ENCODE measurements at regions not wholly inside any gene's neighbourhood (a gene's known extent, or its start where the extent isn't known, plus 50 kb on each side); places are given as distances from the start of the nearest gene placed in this dataset.

GRCh38 chr9:107154291-107154690 lies 128.8 kb upstream of the RAD23B start:
- H3K9me3 ChIP-seq (ENCODE audit: control insufficient read depth, low read length): no peaks in the 10 kb centered on the region
- no peak overlapping the region for H3K9ac ChIP-seq
- H3K27ac ChIP-seq: no peak overlapping the region
- no peaks in the 10 kb centered on the region for H3K4me1 ChIP-seq
- no peaks in the 10 kb centered on the region for H3K27me3 ChIP-seq (ENCODE audit: control insufficient read depth, insufficient read depth, low read length)
- no peak for TF ChIP-seq CTCF (IDR thresholded peaks at IDR 0.05)
- no peaks in the 10 kb centered on the region for H3K79me2 ChIP-seq
- H3K36me3 ChIP-seq (ENCODE audit: control insufficient read depth, insufficient read depth, low read length): no peaks in the 10 kb centered on the region
- no peak overlapping the region for H3K4me3 ChIP-seq (ENCODE audit: low read depth, low read length)
- no peak overlapping the region for H3K4me2 ChIP-seq (ENCODE audit: low read length)
- no peak overlapping the region for H2AFZ ChIP-seq

- no peak overlapping the region for H3K4me2 ChIP-seq (ENCODE audit: low read length)
- no peak overlapping the region for H2AFZ ChIP-seq
- no peak overlapping the region for H3K4me3 ChIP-seq (ENCODE audit: low read depth, low read length)
- no peak for TF ChIP-seq CTCF (IDR thresholded peaks at IDR 0.05)
- H3K27me3 ChIP-seq (ENCODE audit: control insufficient read depth, insufficient read depth, low read length): no peaks in the 10 kb centered on the region
- H3K36me3 ChIP-seq (ENCODE audit: control insufficient read depth, insufficient read depth, low read length): no peaks in the 10 kb centered on the region
- no peak overlapping the region for H3K27ac ChIP-seq
- H3K9ac ChIP-seq: no peak overlapping the region
- H3K79me2 ChIP-seq: no peaks in the 10 kb centered on the region
- H3K9me3 ChIP-seq (ENCODE audit: control insufficient read depth, low read length): no peaks in the 10 kb centered on the region
- H3K4me1 ChIP-seq: no peaks in the 10 kb centered on the region
Measured at GRCh38 chr9:107154766-107155165, 128.3 kb upstream of the RAD23B start.

- H3K4me2 ChIP-seq (ENCODE audit: low read length): no peak overlapping the region
- no peaks in the 10 kb centered on the region for H3K36me3 ChIP-seq (ENCODE audit: control insufficient read depth, insufficient read depth, low read length)
- no peaks in the 10 kb centered on the region for H3K4me1 ChIP-seq
Measured at GRCh38 chr9:107155244-107155817, 127.7 kb upstream of the RAD23B start.

DNA sequence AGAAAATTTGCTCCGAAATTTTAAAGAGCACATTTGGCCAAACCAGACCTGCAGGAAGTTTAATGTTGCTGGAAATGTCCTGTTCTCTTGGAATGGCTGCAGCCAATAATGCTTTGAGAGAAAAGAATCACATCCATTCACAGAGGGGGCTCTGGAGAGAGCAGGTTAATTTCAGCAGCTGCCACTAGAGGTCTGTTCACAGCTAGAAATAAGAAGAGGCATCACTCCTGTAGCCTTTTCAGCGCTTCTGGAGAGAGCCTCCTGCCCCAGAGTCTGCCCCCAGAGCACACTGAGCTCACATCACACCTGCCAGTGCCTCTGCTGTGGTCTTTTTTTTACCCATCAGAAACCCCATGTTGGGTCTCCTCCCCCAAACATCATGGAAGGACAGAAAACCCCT lies 124.8 kb upstream of the RAD23B start:
- Histone ChIP-seq H3K27ac (no peak overlapping the region), H3K27me3 (ENCODE audit: control insufficient read depth, insufficient read depth, low read length) (no peaks in the 10 kb centered on the region), H3K79me2 (no peaks in the 10 kb centered on the region), H3K4me2 (ENCODE audit: low read length) (no peak overlapping the region), H3K4me1 (no peaks in the 10 kb centered on the region), H2AFZ (no peak overlapping the region), H3K36me3 (ENCODE audit: control insufficient read depth, insufficient read depth, low read length) (no peaks in the 10 kb centered on the region), H3K4me3 (ENCODE audit: low read depth, low read length) (no peak overlapping the region), H3K9me3 (ENCODE audit: control insufficient read depth, low read length) (no peaks in the 10 kb centered on the region), H3K9ac (no peak overlapping the region)
- TF ChIP-seq CTCF (IDR thresholded peaks at IDR 0.05): no peak

More at GRCh38 chr9:107155244-107155817, 127.7 kb upstream of the RAD23B start:
- no peaks in the 10 kb centered on the region for H3K79me2 ChIP-seq
- TF ChIP-seq CTCF (IDR thresholded peaks at IDR 0.05): no peak
- no peak overlapping the region for H3K4me3 ChIP-seq (ENCODE audit: low read depth, low read length)
- H3K9ac ChIP-seq: no peak overlapping the region
- no peak overlapping the region for H2AFZ ChIP-seq
- no peak overlapping the region for H3K27ac ChIP-seq
- no peaks in the 10 kb centered on the region for H3K27me3 ChIP-seq (ENCODE audit: control insufficient read depth, insufficient read depth, low read length)
- H3K9me3 ChIP-seq (ENCODE audit: control insufficient read depth, low read length): no peaks in the 10 kb centered on the region

GRCh38 chr9:107161338-107161737 lies 121.7 kb upstream of the RAD23B start:
- H3K36me3 ChIP-seq (ENCODE audit: control insufficient read depth, insufficient read depth, low read length): no peaks in the 10 kb centered on the region
- no peaks in the 10 kb centered on the region for H3K4me1 ChIP-seq
- H3K4me2 ChIP-seq (ENCODE audit: low read length): no peak overlapping the region
- TF ChIP-seq CTCF (IDR thresholded peaks at IDR 0.05): no peak
- H3K27ac ChIP-seq: no peak overlapping the region
- H3K9ac ChIP-seq: no peak overlapping the region
- no peaks in the 10 kb centered on the region for H3K79me2 ChIP-seq
- no peaks in the 10 kb centered on the region for H3K27me3 ChIP-seq (ENCODE audit: control insufficient read depth, insufficient read depth, low read length)
- no peak overlapping the region for H2AFZ ChIP-seq
- no peak overlapping the region for H3K4me3 ChIP-seq (ENCODE audit: low read depth, low read length)
- no peaks in the 10 kb centered on the region for H3K9me3 ChIP-seq (ENCODE audit: control insufficient read depth, low read length)

All from parathyroid adenoma (tissue), 2 donors.